Activated CD4-positive, alpha-beta T cell treated with anti-CD3 and anti-CD28 coated beads for 36 hours (primary cell): ENCODE measurements at regions not wholly inside any gene's neighbourhood (a gene's known extent, or its start where the extent isn't known, plus 50 kb on each side); places are given as distances from the start of the nearest gene placed in this dataset.

Experiments used
- ATAC-seq: fragments of 200-7000 bp; cut with Tn5 transposase; one replicate; pipeline ENCODE4 v1.10.0; 2021; ENCODE audit warnings: mild to moderate bottlenecking, moderate library complexity
- CTCF ChIA-PET: fragments of 350-600 bp; sonication (Branson Sonifier 250); formaldehyde crosslinking; loops from one replicate; lab custom pipeline; 2021; ENCODE audit warnings: antibody characterized with exemption; lab: Charles Lee
- POLR2A ChIA-PET: fragments of 350-600 bp; sonication (Branson Sonifier 250); formaldehyde crosslinking; loops from one replicate; lab custom pipeline; 2021; ENCODE audit warnings: antibody characterized with exemption, inconsistent platforms; lab: Charles Lee
- DNase-seq: peaks from one replicate; pipeline ENCODE4 v3.0.0-alpha.2; 2020
- H3K27ac Mint-ChIP-seq: one replicate; pipeline ENCODE4 v1.8.0; 2021; ENCODE audit warnings: mixed read lengths
- H3K27me3 Mint-ChIP-seq: one replicate; pipeline ENCODE4 v1.8.0; 2021; ENCODE audit warnings: mixed read lengths
- H3K36me3 Mint-ChIP-seq: one replicate; pipeline ENCODE4 v1.8.0; 2021; ENCODE audit warnings: low read depth, mixed read lengths
- H3K4me1 Mint-ChIP-seq: one replicate; pipeline ENCODE4 v1.8.0; 2021; ENCODE audit warnings: mixed read lengths
- H3K4me3 Mint-ChIP-seq: one replicate; pipeline ENCODE4 v1.8.0; 2021; ENCODE audit warnings: mild to moderate bottlenecking, moderate library complexity, mixed read lengths
- H3K9me3 Mint-ChIP-seq: one replicate; pipeline ENCODE4 v1.8.0; 2021; ENCODE audit warnings: low read depth, mixed read lengths
- intact Hi-C, 2 experiments: fragments of 100-400 bp; cut with DNase I in 1 of 2; cut with micrococcal nuclease in 1 of 2; formaldehyde crosslinking; loops; one replicate each; pipeline versions ENCODE4 v1.14.2 to v1.15.1; 2022 to 2024; cut with DNase I, micrococcal nuclease

DNA sequence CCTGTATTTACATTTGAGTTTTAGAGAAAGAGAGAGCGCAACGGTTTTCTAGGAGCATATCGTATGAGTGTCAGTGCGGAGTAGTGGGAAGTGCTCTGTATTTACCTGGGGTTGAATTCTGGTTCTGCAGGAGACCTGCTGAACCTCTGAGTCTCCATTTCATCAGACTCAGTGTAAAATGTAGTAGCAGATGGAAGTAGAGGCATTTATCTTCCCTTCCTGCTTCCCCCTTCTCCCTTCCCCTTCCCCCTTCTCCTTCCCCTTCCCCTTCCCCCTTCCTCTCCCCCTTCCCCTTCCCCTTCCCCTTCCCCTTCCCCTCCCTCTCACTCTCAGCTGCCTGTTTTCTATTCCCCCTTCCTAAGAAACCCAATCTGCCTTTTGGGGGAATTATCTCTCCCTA is 426.9 kb downstream of the NPIPA7 start:
- H3K9me3 Mint-ChIP-seq = no peaks in the 10 kb centered on the region
- DNase-seq (no peak), ATAC-seq (no peak)
- CTCF ChIA-PET = no interaction called here
- POLR2A ChIA-PET = no interaction called here
- no peaks in the 10 kb centered on the region for H3K4me1 Mint-ChIP-seq
- H3K36me3 Mint-ChIP-seq = no peaks in the 10 kb centered on the region
- intact Hi-C loops = loop anchor here in 1 of 2 experiments (10.0 kb wide), 1 partner anchor 961 kb away; no protein-coding TSS in a partner anchor
- H3K4me3 Mint-ChIP-seq = no peak overlapping the region
- H3K27ac Mint-ChIP-seq = no peak overlapping the region
- peaks cover 13% of the 10 kb centered on the region for H3K27me3 Mint-ChIP-seq

DNA sequence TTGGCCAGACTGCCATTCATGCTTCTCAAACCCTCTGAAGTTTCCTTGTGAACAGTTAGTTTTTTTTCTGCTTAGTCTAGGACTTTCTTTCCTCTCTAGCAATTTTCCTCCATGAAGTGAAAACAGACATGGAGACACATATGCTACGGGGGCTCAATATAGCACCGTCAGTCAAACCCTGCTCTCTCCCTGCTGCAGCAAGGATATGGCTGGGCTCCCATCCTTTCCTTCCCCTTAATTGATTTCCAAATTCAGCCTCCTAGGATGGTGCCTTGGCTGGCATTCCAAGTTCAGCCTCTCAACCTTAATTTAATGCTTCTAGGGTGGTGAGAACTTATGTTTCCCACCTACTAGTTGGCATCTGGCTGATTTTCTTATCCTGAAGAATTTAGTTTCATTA is 436.7 kb downstream of the NPIPA7 start:
- POLR2A ChIA-PET = no interaction called here
- Mint-ChIP-seq H3K27me3 (peaks cover 8% of the 10 kb centered on the region), H3K27ac (no peak overlapping the region), H3K9me3 (peaks cover 6% of the 10 kb centered on the region), H3K4me3 (no peak overlapping the region), H3K36me3 (no peaks in the 10 kb centered on the region), H3K4me1 (no peaks in the 10 kb centered on the region)
- ATAC-seq = no peak
- no peak for DNase-seq
- CTCF ChIA-PET = interaction anchor here (0.9 kb wide), 1 partner anchor 47 kb away, joined by 3 read pairs; no protein-coding TSS in a partner anchor
- intact Hi-C loops = no loop called here

DNA sequence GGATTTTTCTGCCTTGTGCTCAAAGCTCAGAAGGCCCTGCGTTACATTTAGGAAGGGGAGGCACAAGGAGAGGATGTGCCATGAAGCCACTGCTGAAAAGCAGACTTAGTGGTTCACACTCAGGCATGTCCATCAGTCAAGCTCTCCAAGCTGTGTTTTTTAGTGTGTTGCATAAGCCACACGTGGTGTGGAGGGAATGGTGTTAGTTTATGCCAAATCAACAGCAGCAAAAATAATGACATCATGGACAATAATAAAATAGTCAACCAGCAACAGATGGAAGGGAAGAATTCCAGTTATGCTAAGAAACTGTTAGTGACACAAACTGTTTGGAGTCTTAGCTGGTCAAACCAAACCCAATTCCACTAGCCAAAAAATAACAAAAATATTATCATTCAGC is 438.3 kb downstream of the NPIPA7 start:
- Mint-ChIP-seq H3K27ac (no peak overlapping the region), H3K27me3 (peaks cover 6% of the 10 kb centered on the region), H3K4me1 (no peaks in the 10 kb centered on the region), H3K4me3 (no peak overlapping the region), H3K36me3 (no peaks in the 10 kb centered on the region), H3K9me3 (peaks cover 16% of the 10 kb centered on the region)
- no peak for ATAC-seq
- no peak for DNase-seq
- intact Hi-C loops = no loop called here
- ChIA-PET CTCF (interaction anchor here (0.8 kb wide), 1 partner anchor 807 kb away, joined by 3 read pairs; no protein-coding TSS in a partner anchor), POLR2A (no interaction called here)

DNA sequence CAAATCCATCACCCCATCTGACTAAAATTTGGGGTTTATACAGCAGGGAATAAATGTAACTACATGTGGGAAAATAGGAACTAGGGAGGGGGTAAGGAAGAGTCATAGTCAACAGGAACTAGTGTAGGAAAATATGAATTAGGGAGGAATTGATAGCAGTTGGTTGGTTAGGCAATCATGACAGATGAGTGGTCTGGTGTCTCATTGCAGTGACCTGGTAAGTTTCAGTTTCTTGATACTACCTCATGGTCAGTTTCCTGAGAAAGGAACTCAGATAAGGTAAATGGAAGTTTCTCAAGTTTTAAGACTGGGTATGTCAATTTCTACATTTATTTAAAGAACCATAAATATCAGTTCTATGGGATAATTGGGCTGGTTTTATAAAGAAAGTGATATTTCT is 442.3 kb downstream of the NPIPA7 start:
- no peak overlapping the region for H3K4me3 Mint-ChIP-seq
- no peaks in the 10 kb centered on the region for H3K36me3 Mint-ChIP-seq
- ChIA-PET POLR2A (no interaction called here), CTCF (no interaction called here)
- H3K27ac Mint-ChIP-seq = no peak overlapping the region
- peaks cover 23% of the 10 kb centered on the region for H3K9me3 Mint-ChIP-seq
- ATAC-seq = no peak
- H3K4me1 Mint-ChIP-seq = no peaks in the 10 kb centered on the region
- no peak for DNase-seq
- peaks cover 14% of the 10 kb centered on the region for H3K27me3 Mint-ChIP-seq
- intact Hi-C loops = no loop called here

DNA sequence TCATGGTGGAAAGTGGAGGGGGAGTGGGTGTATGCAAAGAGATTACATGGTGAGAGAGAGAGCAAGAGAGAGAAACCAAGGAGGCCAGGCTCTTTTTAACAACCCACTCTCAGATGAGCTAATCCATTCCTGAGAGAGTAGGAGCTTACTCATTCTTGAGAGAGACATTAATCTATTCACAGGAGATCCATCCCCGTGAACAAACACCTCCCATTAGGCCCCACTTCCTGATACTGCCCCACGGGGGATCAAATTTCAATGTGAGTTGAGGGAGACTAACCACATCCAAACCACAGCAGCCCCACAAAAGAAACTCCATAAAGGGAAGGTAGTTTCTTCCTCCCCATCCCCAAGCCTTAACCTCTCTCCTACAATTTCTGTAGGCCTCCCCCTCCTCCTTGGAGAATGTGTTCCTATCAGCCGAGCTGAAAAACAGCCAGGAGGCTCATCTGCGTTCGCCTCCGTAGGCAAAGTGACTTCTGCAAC is 450.0 kb downstream of the NPIPA7 start:
- H3K27ac Mint-ChIP-seq = no peak overlapping the region
- H3K4me1 Mint-ChIP-seq = peaks cover 8% of the 10 kb centered on the region
- peaks cover 30% of the 10 kb centered on the region for H3K27me3 Mint-ChIP-seq
- peaks cover 6% of the 10 kb centered on the region for H3K9me3 Mint-ChIP-seq
- no peak for DNase-seq
- intact Hi-C loops = no loop called here
- ATAC-seq = no peak
- ChIA-PET POLR2A (no interaction called here), CTCF (interaction anchor here (0.6 kb wide), 1 partner anchor 21 kb away, joined by 3 read pairs; no protein-coding TSS in a partner anchor)
- no peak overlapping the region for H3K4me3 Mint-ChIP-seq
- no peaks in the 10 kb centered on the region for H3K36me3 Mint-ChIP-seq

DNA sequence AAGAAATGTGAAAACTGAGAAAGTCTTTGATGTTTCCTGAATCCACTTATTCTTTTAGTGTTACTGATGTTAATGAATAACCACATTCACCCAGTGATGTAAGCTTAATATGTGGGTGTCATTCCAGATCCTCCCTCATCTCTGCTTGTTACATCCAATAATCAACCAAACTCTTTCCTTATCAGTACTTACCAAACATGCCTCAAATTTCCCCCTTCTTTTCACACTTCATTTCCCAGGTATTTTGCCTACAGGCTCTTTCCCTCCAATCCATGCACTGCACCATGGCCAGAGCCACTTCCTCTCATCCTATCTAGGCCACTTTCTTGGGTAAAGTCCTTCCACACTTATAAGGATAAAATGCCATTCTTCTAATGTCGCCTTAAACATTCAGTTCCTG is 451.5 kb downstream of the NPIPA7 start:
- no peaks in the 10 kb centered on the region for H3K36me3 Mint-ChIP-seq
- no peak overlapping the region for H3K27ac Mint-ChIP-seq
- intact Hi-C loops = no loop called here
- no peak overlapping the region for H3K4me3 Mint-ChIP-seq
- DNase-seq (no peak), ATAC-seq (no peak)
- CTCF ChIA-PET = no interaction called here
- peaks cover 8% of the 10 kb centered on the region for H3K4me1 Mint-ChIP-seq
- peaks cover 4% of the 10 kb centered on the region for H3K9me3 Mint-ChIP-seq
- POLR2A ChIA-PET = no interaction called here
- H3K27me3 Mint-ChIP-seq = peaks cover 28% of the 10 kb centered on the region

DNA sequence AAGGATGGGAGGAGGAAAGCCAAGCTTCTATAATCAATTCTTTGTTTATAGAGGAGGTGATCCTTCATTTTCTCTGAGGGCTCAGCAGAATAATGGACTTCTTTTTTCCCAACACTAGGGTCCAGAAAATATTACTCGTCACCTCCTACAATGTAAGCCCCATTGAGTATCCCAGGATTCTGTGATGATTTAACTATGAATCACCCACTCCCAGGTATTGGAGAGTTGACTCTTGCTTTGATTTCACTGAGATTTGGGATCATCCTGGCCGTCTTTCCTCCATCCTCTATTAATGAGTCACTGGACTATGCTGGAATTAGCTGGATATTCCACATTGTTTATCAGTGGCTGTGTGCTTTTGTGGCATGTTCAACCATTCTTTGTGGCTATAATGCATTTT is 452.0 kb downstream of the NPIPA7 start:
- peaks cover 24% of the 10 kb centered on the region for H3K27me3 Mint-ChIP-seq
- intact Hi-C loops = no loop called here
- DNase-seq (no peak), ATAC-seq (no peak)
- H3K4me1 Mint-ChIP-seq = peaks cover 8% of the 10 kb centered on the region
- no peaks in the 10 kb centered on the region for H3K36me3 Mint-ChIP-seq
- no peak overlapping the region for H3K4me3 Mint-ChIP-seq
- POLR2A ChIA-PET = no interaction called here
- CTCF ChIA-PET = no interaction called here
- H3K27ac Mint-ChIP-seq = no peak overlapping the region
- H3K9me3 Mint-ChIP-seq = peaks cover 1% of the 10 kb centered on the region

DNA sequence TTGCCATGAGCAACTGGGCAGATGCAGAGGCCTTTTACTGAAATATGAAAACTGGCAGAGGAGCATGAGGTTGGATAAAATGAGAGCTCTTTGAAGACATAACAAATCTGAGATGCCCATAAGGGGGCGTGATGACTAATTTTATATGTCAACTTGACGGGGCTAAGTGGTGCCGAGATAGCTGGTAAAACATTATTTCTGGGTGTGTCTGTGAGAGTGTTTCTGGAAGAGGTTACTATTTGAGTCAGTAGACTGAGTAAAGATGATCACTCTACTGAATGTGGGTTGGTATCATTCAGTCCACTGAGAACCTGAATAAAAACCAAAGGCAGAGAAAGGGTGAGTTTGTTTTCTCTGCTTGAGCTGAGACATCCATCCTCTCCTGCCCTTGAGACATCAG is 454.2 kb downstream of the NPIPA7 start:
- Mint-ChIP-seq H3K9me3 (peaks cover 1% of the 10 kb centered on the region), H3K4me3 (no peak overlapping the region), H3K27me3 (peaks cover 18% of the 10 kb centered on the region), H3K27ac (no peak overlapping the region), H3K4me1 (peaks cover 8% of the 10 kb centered on the region), H3K36me3 (no peaks in the 10 kb centered on the region)
- ATAC-seq (no peak), DNase-seq (no peak)
- POLR2A ChIA-PET = no interaction called here
- CTCF ChIA-PET = no interaction called here
- intact Hi-C loops = no loop called here

DNA sequence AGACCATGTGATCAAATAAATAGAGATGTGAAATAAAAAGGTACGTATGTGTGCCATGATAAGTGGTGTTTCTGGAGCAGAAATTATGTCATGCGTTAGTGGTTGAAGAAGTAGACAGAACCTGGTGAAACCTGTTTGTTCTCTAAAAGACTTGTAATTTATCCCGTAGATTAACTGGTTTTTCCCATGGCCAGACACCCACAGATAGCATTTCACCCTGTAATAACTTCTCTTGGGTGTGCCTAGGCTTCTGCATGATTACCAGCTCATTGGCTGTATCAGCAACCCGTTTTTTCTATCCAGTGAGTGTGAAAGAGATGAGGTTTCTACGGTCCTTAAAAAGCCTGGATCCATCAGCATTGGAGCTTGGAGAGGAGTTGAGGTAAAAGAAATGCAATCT is 471.3 kb downstream of the NPIPA7 start:
- peaks cover 9% of the 10 kb centered on the region for H3K27me3 Mint-ChIP-seq
- ChIA-PET POLR2A (no interaction called here), CTCF (no interaction called here)
- no peaks in the 10 kb centered on the region for H3K36me3 Mint-ChIP-seq
- no peak for DNase-seq
- no peak for ATAC-seq
- H3K9me3 Mint-ChIP-seq = no peaks in the 10 kb centered on the region
- H3K4me3 Mint-ChIP-seq = no peak overlapping the region
- intact Hi-C loops = no loop called here
- no peaks in the 10 kb centered on the region for H3K4me1 Mint-ChIP-seq
- H3K27ac Mint-ChIP-seq = no peak overlapping the region

DNA sequence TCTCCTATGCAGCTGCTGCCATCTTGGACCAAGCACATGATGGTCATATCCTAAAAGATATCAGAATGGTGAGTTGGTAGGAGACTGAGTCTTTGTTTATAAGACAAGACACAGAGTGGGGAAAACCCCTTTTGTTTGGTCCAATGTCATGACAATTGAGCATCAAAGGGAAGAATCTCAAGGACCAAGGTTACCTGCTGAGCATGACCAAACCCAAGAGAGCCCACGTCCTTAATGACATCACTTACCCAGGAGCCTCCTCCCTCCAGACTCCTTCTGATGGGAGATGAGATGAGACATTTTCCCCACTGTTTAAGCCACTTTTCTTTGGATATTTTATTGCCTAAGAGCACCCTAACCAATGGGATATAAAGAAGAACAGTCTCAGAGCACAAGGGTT is 478.1 kb downstream of the NPIPA7 start:
- H3K4me1 Mint-ChIP-seq = no peaks in the 10 kb centered on the region
- H3K4me3 Mint-ChIP-seq = no peak overlapping the region
- ATAC-seq (no peak), DNase-seq (no peak)
- no peaks in the 10 kb centered on the region for H3K9me3 Mint-ChIP-seq
- POLR2A ChIA-PET = no interaction called here
- CTCF ChIA-PET = no interaction called here
- H3K27me3 Mint-ChIP-seq = peaks cover 8% of the 10 kb centered on the region
- H3K36me3 Mint-ChIP-seq = no peaks in the 10 kb centered on the region
- H3K27ac Mint-ChIP-seq = no peak overlapping the region
- intact Hi-C loops = no loop called here

DNA sequence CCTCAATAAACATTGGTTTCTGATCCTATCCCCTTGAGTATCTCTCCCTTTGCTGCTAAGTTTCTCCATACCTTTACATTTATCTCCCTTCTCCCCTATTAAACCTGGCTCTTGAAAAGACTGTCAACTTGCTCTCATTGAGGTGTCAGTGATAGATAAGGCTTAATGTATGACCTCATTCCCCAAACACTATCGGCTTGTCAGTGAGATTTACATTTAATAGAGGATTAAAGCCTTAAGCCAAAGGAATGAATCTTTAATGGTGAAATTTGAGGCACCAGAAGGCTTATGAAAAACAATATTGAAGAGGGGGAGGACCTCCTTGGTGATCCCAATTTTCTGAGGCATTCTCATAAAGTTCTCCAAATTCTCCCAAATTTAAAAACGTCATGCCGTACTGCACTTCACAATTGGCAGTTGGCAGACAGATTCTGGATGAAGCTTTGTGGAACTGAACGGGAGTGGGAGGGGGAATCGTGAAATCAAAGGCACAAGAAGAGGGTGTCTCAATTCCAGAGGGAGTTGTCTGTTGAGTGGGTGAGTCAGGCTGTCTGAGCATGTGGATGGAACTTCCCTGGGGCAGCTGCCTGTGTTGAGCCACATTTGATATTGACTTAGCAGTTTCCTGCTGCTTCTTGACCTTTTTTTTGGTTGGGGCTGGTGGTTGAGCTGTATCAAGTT is 478.8 kb downstream of the NPIPA7 start:
- intact Hi-C loops = no loop called here
- ChIA-PET POLR2A (no interaction called here), CTCF (interaction anchor here (0.6 kb wide), 1 partner anchor 828 kb away, joined by 3 read pairs; no protein-coding TSS in a partner anchor)
- no peak overlapping the region for H3K4me3 Mint-ChIP-seq
- no peaks in the 10 kb centered on the region for H3K36me3 Mint-ChIP-seq
- no peak for ATAC-seq
- H3K4me1 Mint-ChIP-seq = no peaks in the 10 kb centered on the region
- H3K27me3 Mint-ChIP-seq = peaks cover 8% of the 10 kb centered on the region
- DNase-seq = no peak
- H3K27ac Mint-ChIP-seq = no peak overlapping the region
- H3K9me3 Mint-ChIP-seq = no peaks in the 10 kb centered on the region

DNA sequence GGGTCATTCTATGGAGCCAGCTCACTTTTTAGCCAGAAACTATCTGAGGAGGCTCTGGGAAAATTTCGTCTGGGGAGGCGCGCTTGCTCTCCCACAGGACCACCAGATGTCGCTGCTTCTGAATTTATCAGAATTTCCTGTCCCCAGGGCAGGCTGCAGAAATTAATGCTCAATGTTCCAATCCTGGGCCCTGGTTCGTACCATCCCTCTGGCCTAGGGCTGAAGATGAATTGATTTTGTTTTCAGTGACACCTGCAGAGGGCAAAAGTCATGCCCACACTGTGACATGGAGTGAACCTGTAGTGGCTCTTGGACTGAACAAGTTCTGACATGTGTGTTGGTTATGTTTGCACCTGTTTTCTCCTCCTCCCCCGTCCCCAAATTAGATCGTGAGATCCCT is 482.6 kb downstream of the NPIPA7 start:
- no peak for ATAC-seq
- H3K27ac Mint-ChIP-seq = no peak overlapping the region

More for the DNA sequence above, 482.6 kb downstream of the NPIPA7 start:
- CTCF ChIA-PET = interaction anchor here (0.7 to 1.6 kb wide), 8 partner anchors 12 to 718 kb away, joined by 3 to 5 read pairs (median 3); no protein-coding TSS in a partner anchor
- Mint-ChIP-seq H3K4me3 (no peak overlapping the region), H3K9me3 (no peaks in the 10 kb centered on the region), H3K27me3 (peaks cover 6% of the 10 kb centered on the region), H3K36me3 (no peaks in the 10 kb centered on the region), H3K4me1 (no peaks in the 10 kb centered on the region)
- POLR2A ChIA-PET = no interaction called here
- DNase-seq = peak; percentile 70
- intact Hi-C loops = loop anchor here (1.0 to 10.0 kb wide), 4 partner anchors 293 to 716 kb away; no protein-coding TSS in a partner anchor
